GM10248 (cell line): ENCODE measurements at regions not wholly inside any gene's neighbourhood (a gene's known extent, or its start where the extent isn't known, plus 50 kb on each side); places are given as distances from the start of the nearest gene placed in this dataset.

Experiments used
- CTCF ChIA-PET: fragments of 300-600 bp; sonication (Branson Sonifier 250); formaldehyde crosslinking; extraction: SDS; loops from one replicate; lab custom pipeline; 2021; ENCODE audit warnings: antibody characterized with exemption; lab: Yijun Ruan, JAX
- POLR2A ChIA-PET: fragments of 350-650 bp; sonication (Branson Sonifier 250); formaldehyde crosslinking; extraction: SDS; loops from one replicate; lab custom pipeline; 2020; ENCODE audit warnings: antibody characterized with exemption; lab: Yijun Ruan, JAX
- DNase-seq: peaks from one replicate; pipeline ENCODE4 v3.0.0; 2012; ENCODE audit errors: extremely low spot score
- CTCF ChIP-seq: IDR thresholded peaks from 2 replicates; pipeline ENCODE4 v1.5.1; 2012; ENCODE audit warnings: mild to moderate bottlenecking, low read depth; ENCODE audit errors: extremely low read depth, missing control alignments, control extremely low read depth

- TF ChIP-seq CTCF = no peak
- DNase-seq = no peak
- CTCF ChIA-PET = interaction anchor here (1.2 to 1.6 kb wide), 2 partner anchors 8 to 9 kb away, joined by 3 to 4 read pairs; no protein-coding TSS in a partner anchor
- POLR2A ChIA-PET = no interaction called here
Measured at GRCh38 chrX:10039821-10040793, 72.9 kb downstream of the CLDN34 start.

- ChIA-PET CTCF (interaction anchor here (1.2 to 2.3 kb wide), 3 partner anchors 9 to 79 kb away, joined by 3 to 6 read pairs (median 4); no protein-coding TSS in a partner anchor), POLR2A (no interaction called here)
- no peak for TF ChIP-seq CTCF
- no peak for DNase-seq
Measured at GRCh38 chrX:10040961-10041360, 73.8 kb downstream of the CLDN34 start.

- no peak for TF ChIP-seq CTCF
- DNase-seq = no peak
- POLR2A ChIA-PET = no interaction called here
- CTCF ChIA-PET = interaction anchor here (1.6 to 2.3 kb wide), 2 partner anchors 10 to 79 kb away, joined by 4 to 6 read pairs; no protein-coding TSS in a partner anchor
Measured at GRCh38 chrX:10041383-10041782, 74.2 kb downstream of the CLDN34 start.

GRCh38 chrX:10042055-10042454 lies 74.9 kb downstream of the CLDN34 start:
- POLR2A ChIA-PET = no interaction called here
- CTCF ChIA-PET = interaction anchor here (1.3 to 2.3 kb wide), 2 partner anchors 8 to 78 kb away, joined by 3 to 6 read pairs; no protein-coding TSS in a partner anchor
- no peak for DNase-seq
- no peak for TF ChIP-seq CTCF

GRCh38 chrX:10043386-10043785 lies 76.2 kb downstream of the CLDN34 start:
- ChIA-PET CTCF (interaction anchor here (1.3 kb wide), 1 partner anchor 10 kb away, joined by 3 read pairs; no protein-coding TSS in a partner anchor), POLR2A (no interaction called here)
- DNase-seq = no peak
- TF ChIP-seq CTCF = no peak

- no peak for DNase-seq
- ChIA-PET CTCF (no interaction called here), POLR2A (no interaction called here)
- TF ChIP-seq CTCF = no peak
Measured at GRCh38 chrX:10044021-10044420, 76.9 kb downstream of the CLDN34 start.
